SK-N-DZ (cell line): ENCODE measurements at regions not wholly inside any gene's neighbourhood (a gene's known extent, or its start where the extent isn't known, plus 50 kb on each side); places are given as distances from the start of the nearest gene placed in this dataset.

Experiments used
- DNase-seq: peaks from one replicate; pipeline ENCODE4 v3.0.0-alpha.2; 2015; ENCODE audit warnings: low spot score

GRCh38 chr13:34001389-34001788 lies 183.4 kb downstream of the RFC3 start:
- DNase-seq: no peak

- DNase-seq: no peak
These were observed 184.2 kb downstream of the RFC3 start for GRCh38 chr13:34002141-34002540.

- no peak for DNase-seq
These were observed 185.0 kb downstream of the RFC3 start for GRCh38 chr13:34002924-34003323.

GRCh38 chr13:34003656-34004055 lies 185.7 kb downstream of the RFC3 start:
- DNase-seq: peak; percentile 4

- DNase-seq: no peak
These were observed 186.7 kb downstream of the RFC3 start for GRCh38 chr13:34004676-34005075.

- DNase-seq: no peak
These were observed 188.1 kb downstream of the RFC3 start for GRCh38 chr13:34006011-34006410.

- no peak for DNase-seq
These were observed 193.7 kb downstream of the RFC3 start for GRCh38 chr13:34011552-34012085.

GRCh38 chr13:34012382-34012781 lies 194.4 kb downstream of the RFC3 start:
- DNase-seq: no peak

GRCh38 chr13:34013061-34013460 lies 195.1 kb downstream of the RFC3 start:
- DNase-seq: no peak

- no peak for DNase-seq
These were observed 199.3 kb downstream of the RFC3 start for GRCh38 chr13:34017231-34017630.

GRCh38 chr13:34019870-34020269 lies 201.9 kb downstream of the RFC3 start:
- no peak for DNase-seq

GRCh38 chr13:34020388-34020787 lies 202.4 kb downstream of the RFC3 start:
- DNase-seq: no peak

GRCh38 chr13:34021619-34022018 lies 203.7 kb downstream of the RFC3 start:
- no peak for DNase-seq

- no peak for DNase-seq
These were observed 207.8 kb downstream of the RFC3 start for GRCh38 chr13:34025746-34026145.

GRCh38 chr13:34026308-34026707 lies 208.4 kb downstream of the RFC3 start:
- DNase-seq: no peak

GRCh38 chr13:34028496-34029442 lies 210.8 kb downstream of the RFC3 start:
- no peak for DNase-seq

- DNase-seq: no peak
These were observed 212.8 kb downstream of the RFC3 start for GRCh38 chr13:34030782-34031181.

- no peak for DNase-seq
These were observed 213.7 kb downstream of the RFC3 start for GRCh38 chr13:34031610-34032009.

GRCh38 chr13:34034411-34034810 lies 216.5 kb downstream of the RFC3 start:
- DNase-seq: no peak

GRCh38 chr13:34035178-34035577 lies 217.2 kb downstream of the RFC3 start:
- DNase-seq: no peak

GRCh38 chr13:34035676-34036325 lies 217.9 kb downstream of the RFC3 start:
- DNase-seq: no peak

GRCh38 chr13:34037636-34038540 lies 219.9 kb downstream of the RFC3 start:
- DNase-seq: no peak
